IPS-20b (cell line): ENCODE measurements at regions not wholly inside any gene's neighbourhood (a gene's known extent, or its start where the extent isn't known, plus 50 kb on each side); places are given as distances from the start of the nearest gene placed in this dataset.
"Not testable (repeated sequence)": the region's sequence is repeated elsewhere in the genome, so short reads cannot be mapped to it uniquely, and the experiment has no call there.

ENCODE experiments used
- H3K27ac ChIP-seq: one replicate; pipeline ENCODE4 v1.5.1; 2013; ENCODE audit warnings: low read length
- H3K27me3 ChIP-seq: 2 replicates; pipeline ENCODE4 v1.6.1; 2013; ENCODE audit warnings: mild to moderate bottlenecking, low read length, inconsistent platforms; ENCODE audit not compliant: insufficient read depth
- H3K36me3 ChIP-seq: 2 replicates; pipeline ENCODE4 v1.6.1; 2013; ENCODE audit warnings: low read depth, mild to moderate bottlenecking, inconsistent platforms, low read length, moderate library complexity; ENCODE audit not compliant: insufficient read depth
- H3K4me1 ChIP-seq: 2 replicates; pipeline ENCODE4 v1.6.1; 2013; ENCODE audit warnings: mild to moderate bottlenecking, control low read depth, inconsistent platforms, low read length, moderate library complexity; ENCODE audit not compliant: insufficient read depth
- H3K4me3 ChIP-seq: 2 replicates; pipeline ENCODE4 v1.5.1; 2013; ENCODE audit warnings: mild to moderate bottlenecking, low read length, inconsistent platforms
- H3K9ac ChIP-seq: 2 replicates; pipeline ENCODE4 v1.6.1; 2013; ENCODE audit warnings: low read depth, mild to moderate bottlenecking, inconsistent platforms, low read length, moderate library complexity
- H3K9me3 ChIP-seq: 2 replicates; pipeline ENCODE4 v1.6.1; 2013; ENCODE audit warnings: mild to moderate bottlenecking, low read depth, low read length, inconsistent platforms; ENCODE audit not compliant: insufficient read depth

DNA sequence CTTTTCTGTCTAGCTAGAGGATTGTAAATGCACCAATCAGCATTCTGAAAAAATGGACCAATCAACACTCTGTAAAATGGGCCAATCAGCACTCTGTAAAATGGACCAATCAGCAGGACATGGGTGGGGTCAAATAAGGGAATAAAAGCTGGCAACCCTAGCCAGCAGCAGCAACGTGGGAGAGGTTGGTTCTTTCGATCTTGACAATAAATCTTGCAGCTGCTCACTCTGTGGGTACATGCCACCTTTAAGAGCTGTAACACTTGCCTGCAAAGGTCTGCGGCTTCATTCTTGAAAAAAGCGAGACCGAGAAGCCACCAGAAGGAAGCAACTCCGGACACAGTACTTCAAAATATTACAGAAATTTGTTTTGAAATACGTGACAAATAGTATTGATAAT is 424.6 kb upstream of the CDH9 start:
- no peaks in the 10 kb centered on the region for H3K4me1 ChIP-seq
- no peaks in the 10 kb centered on the region for H3K36me3 ChIP-seq
- no peak overlapping the region for H3K27ac ChIP-seq

DNA sequence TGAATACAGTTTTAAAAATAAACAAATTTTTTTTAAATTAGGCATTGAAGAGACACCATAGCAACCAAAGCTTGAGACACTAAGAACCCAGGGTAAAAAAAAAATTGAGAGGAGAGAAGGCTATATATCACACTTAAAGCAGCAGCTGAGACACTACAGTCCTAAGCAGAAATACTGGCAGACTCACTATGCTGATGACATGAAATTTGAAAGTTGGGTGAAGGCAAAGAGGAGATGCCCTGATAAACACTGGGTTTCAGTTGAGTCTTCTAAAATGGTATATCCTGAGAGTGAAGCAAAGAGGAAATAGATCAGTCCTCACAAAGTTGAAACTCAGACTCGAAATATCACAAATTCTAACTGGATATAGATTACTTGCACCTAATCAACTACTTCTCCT is 419.9 kb upstream of the CDH9 start:
- H3K27me3 ChIP-seq = no peaks in the 10 kb centered on the region
- no peaks in the 10 kb centered on the region for H3K36me3 ChIP-seq
- no peaks in the 10 kb centered on the region; the same call in 1 of the 2 replicates for H3K9me3 ChIP-seq
- H3K9ac ChIP-seq = no peak overlapping the region
- H3K27ac ChIP-seq = no peak overlapping the region
- H3K4me3 ChIP-seq = no peak overlapping the region
- no peaks in the 10 kb centered on the region for H3K4me1 ChIP-seq

More for the DNA sequence above, 424.6 kb upstream of the CDH9 start:
- H3K9ac ChIP-seq = no peak overlapping the region
- no peaks in the 10 kb centered on the region; the same call in 1 of the 2 replicates for H3K9me3 ChIP-seq
- no peaks in the 10 kb centered on the region for H3K27me3 ChIP-seq
- no peak overlapping the region for H3K4me3 ChIP-seq

GRCh38 chr5:27451377-27451776 is 413.0 kb upstream of the CDH9 start:
- Histone ChIP-seq H3K9ac (no peak overlapping the region), H3K4me3 (no peak overlapping the region), H3K27me3 (no peaks in the 10 kb centered on the region), H3K9me3 (no peaks in the 10 kb centered on the region), H3K4me1 (no peaks in the 10 kb centered on the region), H3K27ac (no peak overlapping the region), H3K36me3 (no peaks in the 10 kb centered on the region)

DNA sequence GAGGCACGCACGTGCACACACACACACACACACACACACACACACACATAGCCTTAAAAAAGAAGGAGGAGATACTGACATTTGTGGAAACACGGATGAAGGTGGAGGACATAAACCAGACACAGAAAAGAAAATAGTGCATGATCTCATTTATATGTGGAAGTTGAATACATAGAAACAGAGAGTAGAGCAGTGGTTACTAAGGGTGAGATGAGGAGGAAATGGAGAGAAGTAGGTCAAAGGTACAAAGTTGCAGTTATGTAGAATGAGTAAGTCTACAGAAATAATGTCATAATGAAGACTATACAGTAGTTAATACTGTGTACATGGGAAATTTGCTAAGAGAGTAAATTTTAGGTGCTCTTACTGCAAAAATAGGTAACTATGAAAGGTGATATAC is 412.2 kb upstream of the CDH9 start:
- no peak overlapping the region for H3K4me3 ChIP-seq
- H3K36me3 ChIP-seq = no peaks in the 10 kb centered on the region
- H3K27me3 ChIP-seq = no peaks in the 10 kb centered on the region
- H3K27ac ChIP-seq = no peak overlapping the region
- no peak overlapping the region for H3K9ac ChIP-seq
- H3K4me1 ChIP-seq = no peaks in the 10 kb centered on the region
- H3K9me3 ChIP-seq = no peaks in the 10 kb centered on the region

DNA sequence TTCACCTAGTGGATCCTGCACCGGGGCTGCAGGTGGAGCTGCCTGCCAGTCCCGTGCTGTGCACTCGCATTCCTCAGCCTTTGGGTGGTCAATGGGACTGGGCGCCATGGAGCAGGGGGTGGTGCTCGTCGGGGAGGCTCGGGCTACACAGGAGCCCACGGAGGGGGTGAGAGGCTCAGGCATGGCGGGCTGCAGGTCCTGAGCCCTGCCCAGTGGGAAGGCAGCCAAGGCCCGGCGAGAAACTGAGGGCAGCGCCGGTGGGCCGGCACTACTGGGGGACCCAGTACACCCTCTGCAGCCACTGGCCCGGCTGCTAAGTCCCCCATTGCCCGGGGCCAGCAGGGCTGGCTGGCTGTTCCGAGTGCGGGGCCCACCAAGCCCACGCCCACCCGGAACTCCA is 401.0 kb upstream of the CDH9 start:
- not testable (repeated sequence) for H3K9me3 ChIP-seq, H3K36me3 ChIP-seq, H3K27ac ChIP-seq, H3K9ac ChIP-seq, H3K4me3 ChIP-seq, H3K4me1 ChIP-seq, H3K27me3 ChIP-seq

DNA sequence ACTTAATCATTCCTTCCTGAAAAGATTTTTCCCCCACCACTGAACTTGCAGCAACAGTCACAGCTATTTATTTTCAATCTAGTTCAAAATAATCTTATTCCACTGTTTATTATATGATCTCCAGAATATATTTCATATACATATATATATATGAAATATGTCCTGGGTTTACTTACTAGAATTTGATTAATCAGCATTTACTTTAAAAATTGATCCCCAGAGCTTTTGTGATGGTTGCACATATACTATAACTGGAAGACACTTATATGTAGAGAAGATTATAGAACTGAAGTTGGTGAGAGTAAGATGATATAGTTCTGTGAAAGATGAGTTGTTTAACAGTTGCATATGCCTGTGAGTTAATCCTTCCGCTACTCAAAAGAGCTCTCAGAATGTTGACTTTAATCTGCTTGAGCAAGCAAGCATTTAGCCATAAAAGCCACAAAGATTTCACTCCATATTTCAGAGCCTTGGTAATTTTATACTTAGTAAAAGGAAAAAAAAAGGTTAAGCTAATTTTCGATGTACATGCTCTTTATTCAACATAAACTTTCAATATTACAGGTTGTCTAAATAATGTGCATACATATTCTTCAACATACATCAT is 399.3 kb upstream of the CDH9 start:
- Histone ChIP-seq H3K9me3 (no peaks in the 10 kb centered on the region), H3K36me3 (no peaks in the 10 kb centered on the region), H3K4me3 (no peak overlapping the region), H3K9ac (no peak overlapping the region), H3K27me3 (no peaks in the 10 kb centered on the region), H3K4me1 (no peaks in the 10 kb centered on the region), H3K27ac (no peak overlapping the region)

DNA sequence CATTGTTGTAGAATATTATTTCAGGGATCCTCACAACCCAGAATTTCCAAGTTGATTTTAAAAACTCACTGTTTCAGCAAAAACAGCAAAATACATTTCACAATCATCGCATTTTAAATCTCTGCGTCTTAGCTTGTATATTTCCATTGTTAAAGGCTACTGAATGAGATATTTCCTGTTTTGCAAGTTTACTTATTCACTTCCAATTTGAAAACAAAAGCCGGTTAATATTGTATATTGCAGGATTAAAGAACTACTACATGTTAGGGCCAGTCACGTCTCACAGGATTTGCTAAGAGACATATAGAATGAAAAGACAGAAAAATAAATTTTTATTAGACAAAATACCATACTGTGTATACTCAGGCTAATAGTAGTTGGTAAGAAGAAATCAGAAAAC is 395.9 kb upstream of the CDH9 start:
- Histone ChIP-seq H3K9ac (no peak overlapping the region), H3K27ac (no peak overlapping the region), H3K36me3 (no peaks in the 10 kb centered on the region), H3K4me1 (no peaks in the 10 kb centered on the region), H3K27me3 (no peaks in the 10 kb centered on the region), H3K4me3 (no peak overlapping the region), H3K9me3 (peaks cover 3% of the 10 kb centered on the region; the same call in 1 of the 2 replicates)

DNA sequence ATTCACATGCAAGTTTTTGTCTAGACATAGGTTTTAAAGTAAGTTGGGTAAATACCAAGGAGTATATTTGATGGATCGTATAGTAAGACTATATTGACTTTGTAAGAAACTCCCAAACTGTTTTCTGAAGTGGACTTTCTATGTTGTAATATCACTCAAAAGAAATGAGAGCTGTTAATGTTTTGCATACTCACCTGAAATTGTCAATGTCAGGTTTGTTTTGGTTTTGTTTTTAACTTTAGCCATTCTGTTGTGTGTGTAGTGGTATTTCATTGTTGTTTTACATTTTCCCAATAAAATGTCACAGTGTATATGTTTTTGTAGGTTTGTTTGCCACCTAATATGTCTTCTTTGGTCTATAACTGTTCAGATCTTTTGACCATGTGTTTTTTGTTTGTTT is 375.7 kb upstream of the CDH9 start:
- Histone ChIP-seq H3K27me3 (no peaks in the 10 kb centered on the region), H3K9ac (no peak overlapping the region), H3K4me3 (no peak overlapping the region), H3K4me1 (no peaks in the 10 kb centered on the region), H3K9me3 (no peaks in the 10 kb centered on the region; the same call in 1 of the 2 replicates), H3K27ac (no peak overlapping the region), H3K36me3 (no peaks in the 10 kb centered on the region)

DNA sequence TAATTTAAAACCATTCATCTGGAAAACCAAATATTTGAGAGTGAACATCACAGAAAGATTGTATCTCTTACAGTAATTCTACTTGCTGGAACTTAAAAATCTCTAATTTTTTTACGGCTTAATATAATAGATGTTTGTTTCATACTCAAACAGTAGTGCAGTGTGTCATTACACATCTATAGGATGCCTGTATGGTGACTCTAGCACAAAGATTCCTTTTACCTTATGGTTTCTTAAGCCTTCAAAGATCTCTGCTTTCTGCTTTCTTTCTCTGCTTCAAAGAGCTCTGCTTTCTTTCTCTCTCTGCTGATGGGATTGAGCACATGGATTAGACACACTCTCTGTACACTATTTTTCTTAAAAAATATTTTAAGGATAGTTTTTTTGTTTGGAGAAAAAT is 374.0 kb upstream of the CDH9 start:
- Histone ChIP-seq H3K27me3 (no peaks in the 10 kb centered on the region), H3K27ac (no peak overlapping the region), H3K9me3 (no peaks in the 10 kb centered on the region; the same call in 1 of the 2 replicates)

DNA sequence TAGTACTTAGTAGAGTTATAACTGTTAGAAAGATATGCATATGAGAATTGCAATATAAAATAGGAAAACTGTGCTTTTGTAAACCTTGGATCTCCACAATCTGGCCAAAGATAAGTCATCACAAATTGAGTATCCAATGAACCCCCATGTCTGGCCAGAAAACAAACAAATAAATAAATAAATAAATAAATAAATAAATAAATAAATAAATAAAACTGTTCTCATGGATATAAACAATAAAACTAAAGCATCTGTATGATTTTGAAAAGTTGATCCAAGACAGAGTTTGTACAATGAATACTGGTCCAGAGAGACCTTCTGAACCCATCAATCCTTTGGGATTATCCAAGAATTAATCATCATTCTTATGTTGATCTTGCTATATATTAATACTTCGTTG is 367.6 kb upstream of the CDH9 start:
- Histone ChIP-seq H3K4me1 (no peaks in the 10 kb centered on the region), H3K9ac (no peak overlapping the region), H3K9me3 (no peaks in the 10 kb centered on the region), H3K4me3 (no peak overlapping the region), H3K27me3 (no peaks in the 10 kb centered on the region), H3K27ac (no peak overlapping the region), H3K36me3 (no peaks in the 10 kb centered on the region)

More for the DNA sequence above, 374.0 kb upstream of the CDH9 start:
- H3K9ac ChIP-seq = no peak overlapping the region
- H3K36me3 ChIP-seq = no peaks in the 10 kb centered on the region
- H3K4me3 ChIP-seq = no peak overlapping the region
- H3K4me1 ChIP-seq = no peaks in the 10 kb centered on the region

DNA sequence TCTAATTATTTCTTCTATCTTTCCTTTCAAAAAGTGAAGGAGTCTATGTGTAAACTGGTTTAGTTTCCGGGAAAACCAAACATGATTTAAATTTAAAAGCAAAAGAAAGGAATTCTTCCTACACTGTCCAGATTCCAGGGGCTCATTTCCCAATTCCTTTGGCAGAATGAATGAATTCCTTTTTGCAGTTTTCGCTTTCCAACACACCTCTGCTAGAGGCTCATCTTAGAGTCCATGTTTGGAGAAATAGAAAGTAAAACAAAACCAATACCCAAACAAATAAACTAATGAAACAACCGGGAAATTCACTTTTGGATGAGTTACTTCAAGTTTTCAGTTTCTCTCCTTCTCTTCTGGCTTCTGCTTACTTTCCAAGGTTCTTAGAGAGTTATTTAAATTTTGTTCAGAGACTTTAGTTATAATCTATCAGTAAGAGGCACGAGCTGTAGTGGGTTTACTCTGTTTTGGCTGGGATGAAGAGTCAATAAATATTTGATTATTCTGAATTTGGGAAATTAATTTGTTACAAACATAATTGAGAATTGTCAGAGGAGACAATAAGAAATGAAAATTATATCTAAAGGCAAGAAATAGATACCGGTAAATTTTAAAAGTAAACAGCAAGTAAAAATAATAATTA is 365.0 kb upstream of the CDH9 start:
- H3K4me3 ChIP-seq = no peak overlapping the region
- no peaks in the 10 kb centered on the region for H3K4me1 ChIP-seq
- no peaks in the 10 kb centered on the region for H3K36me3 ChIP-seq
- no peaks in the 10 kb centered on the region for H3K9me3 ChIP-seq
- H3K27me3 ChIP-seq = no peaks in the 10 kb centered on the region
- H3K9ac ChIP-seq = no peak overlapping the region
- no peak overlapping the region for H3K27ac ChIP-seq

DNA sequence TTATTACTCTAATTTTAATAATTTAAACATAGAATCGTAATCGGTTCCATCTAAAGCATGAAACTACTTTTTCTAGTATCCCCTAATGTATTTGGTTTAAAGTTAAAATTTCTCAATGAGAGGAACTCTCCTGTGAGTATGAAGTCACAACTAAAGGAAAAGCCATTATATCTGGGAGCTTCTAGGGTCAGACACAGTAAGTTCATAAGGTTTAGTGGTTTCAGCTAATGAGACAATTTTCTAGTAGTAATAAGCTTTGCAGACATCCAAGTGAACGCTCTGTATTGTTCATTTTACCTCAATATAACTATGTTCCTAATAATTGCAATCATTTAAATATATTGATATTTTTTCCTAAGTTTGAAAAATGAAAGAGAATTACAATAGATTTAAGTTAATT is 364.4 kb upstream of the CDH9 start:
- Histone ChIP-seq H3K27me3 (no peaks in the 10 kb centered on the region), H3K9ac (no peak overlapping the region), H3K27ac (no peak overlapping the region), H3K36me3 (no peaks in the 10 kb centered on the region), H3K4me3 (no peak overlapping the region), H3K9me3 (no peaks in the 10 kb centered on the region), H3K4me1 (no peaks in the 10 kb centered on the region)
